Fibroblast of skin of right quadriceps (primary cell): ENCODE measurements at regions not wholly inside any gene's neighbourhood (a gene's known extent, or its start where the extent isn't known, plus 50 kb on each side); places are given as distances from the start of the nearest gene placed in this dataset.

Source experiments
- DNase-seq: peaks from one replicate; pipeline ENCODE4 v3.0.0-alpha.2; 2013

DNA sequence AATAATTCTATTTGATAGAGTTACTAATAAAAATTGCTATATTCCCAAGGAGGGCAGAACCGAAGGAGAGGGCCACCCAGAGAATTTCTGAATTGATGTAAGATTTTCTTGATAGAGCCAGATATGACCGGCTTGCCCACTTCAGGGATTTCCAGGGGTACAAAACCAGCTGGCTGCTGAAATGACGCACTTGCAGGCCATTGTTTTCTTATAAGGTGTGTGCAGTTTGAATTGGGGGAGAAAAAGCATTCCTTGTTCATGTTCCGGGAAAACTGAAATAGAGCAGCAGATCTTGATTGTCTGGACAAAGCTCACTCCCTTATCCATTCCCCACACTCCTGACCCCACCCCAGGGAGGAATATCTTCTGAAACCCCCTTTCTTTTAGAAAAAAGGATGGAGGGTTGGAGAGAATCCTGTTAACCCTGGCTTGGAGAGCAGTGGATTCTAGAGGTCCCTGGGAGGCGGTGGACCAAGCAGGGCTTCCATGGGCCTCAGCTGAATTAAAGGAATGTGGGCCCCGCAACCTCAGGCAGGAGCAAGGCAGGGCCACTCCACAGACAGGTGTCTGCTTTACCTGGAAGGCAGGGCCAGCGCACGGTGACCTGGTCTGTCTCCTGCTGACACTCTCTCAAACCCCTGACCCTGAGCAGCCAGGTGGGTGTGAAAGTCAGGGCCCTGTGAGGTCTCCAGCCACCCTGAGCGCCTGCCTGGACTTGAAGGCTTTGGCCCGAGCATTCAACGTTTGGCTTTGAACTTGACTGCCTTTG lies 96.4 kb downstream of the TMEM170B start:
- no peak for DNase-seq

DNA sequence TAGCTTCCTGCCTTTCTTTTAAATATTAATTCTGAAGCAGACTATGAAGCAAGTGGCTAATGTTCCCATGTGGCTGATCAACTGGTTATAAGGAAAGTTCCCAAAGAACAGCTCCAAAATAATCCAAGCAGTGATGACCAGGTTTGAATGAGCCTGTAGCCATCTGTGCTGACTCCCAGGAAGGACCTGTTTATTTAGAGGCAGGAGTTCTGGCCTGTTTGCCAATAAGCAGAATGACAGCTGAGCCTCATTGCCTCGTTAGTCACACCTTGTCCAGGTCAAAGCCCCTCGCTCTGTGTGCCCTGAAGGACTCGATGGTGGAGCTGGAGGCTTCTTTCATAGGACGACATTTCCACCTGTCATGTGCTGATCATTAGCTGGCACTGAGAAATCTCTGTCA lies 97.4 kb downstream of the TMEM170B start:
- DNase-seq, result no peak

DNA sequence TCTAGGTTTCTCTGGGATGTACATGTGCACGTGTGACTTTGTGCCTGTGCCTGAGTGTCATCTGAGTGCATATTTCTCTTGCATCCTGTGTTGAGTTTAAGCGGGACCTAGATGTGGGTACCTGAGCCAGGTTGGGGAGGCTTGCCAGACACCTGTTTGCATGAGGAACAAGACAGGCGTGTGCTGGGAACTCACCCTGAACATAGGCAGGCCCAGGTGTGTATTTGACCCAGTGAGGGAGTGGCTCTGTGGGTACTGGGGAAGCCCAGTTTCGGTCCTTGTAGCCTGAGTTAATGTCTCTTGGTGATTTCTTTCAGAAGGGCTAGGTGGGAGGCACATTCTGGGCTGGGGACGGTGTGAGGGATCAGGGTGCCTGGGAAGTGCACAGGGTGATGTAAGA lies 98.6 kb downstream of the TMEM170B start:
- DNase-seq, result no peak

DNA sequence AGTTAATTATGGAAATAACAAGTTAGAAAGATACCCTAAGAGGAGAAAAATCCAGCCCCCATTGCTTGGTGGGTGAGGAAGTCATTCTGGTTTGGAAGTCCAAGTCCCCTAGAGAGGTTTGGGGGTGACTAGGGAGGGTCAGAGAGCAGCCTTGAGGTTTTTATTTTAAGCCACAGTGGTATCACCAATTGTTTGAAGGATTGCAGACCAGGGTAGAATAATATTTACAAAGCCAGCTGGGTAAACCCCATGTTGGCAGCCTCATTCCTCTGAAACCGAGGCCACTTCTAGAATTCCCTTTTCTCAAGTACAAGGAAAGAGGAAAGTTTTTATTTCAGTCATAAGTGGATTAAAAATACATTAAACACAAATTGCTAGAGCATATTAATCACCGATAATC lies 99.7 kb downstream of the TMEM170B start:
- DNase-seq, result no peak

DNA sequence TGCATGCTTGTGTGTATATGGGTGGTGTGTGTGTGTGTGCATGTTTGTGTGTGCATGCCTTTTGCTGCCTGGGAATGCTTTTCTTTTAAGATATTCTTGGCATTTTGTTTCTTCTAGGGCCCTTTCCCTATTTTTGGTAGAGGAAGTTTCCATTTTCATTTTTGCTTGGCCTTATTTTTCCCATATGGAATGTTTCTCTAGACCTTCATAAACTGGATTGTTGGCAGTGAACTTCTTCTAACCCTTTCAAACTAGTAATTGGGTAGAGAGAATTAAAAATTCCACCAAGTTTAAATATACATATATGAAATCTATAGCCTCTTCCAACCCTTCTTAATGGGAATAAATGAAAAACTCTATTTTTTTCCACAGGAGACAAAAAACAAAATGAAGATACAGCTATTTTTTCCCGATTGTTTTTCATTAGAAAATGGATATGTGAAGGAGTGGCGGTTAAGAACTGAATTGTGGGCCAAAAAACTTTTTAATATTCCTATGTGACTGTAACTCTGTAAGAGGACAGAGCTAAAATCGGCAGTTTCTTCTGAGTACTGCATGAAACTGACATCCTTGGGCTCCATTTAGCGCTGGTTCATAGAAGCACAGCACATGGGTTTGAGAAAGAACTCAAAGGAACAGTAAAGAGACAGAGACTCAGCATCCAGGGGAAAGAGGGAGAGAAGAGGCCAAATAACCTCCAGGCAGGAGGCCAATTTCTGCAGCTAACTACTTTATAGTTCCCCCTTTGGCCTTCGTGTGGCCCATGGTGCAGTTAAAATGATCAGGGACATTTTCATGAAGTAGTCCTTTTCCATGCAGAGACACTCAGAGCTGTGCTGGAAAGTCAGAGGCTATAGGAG lies 102.1 kb downstream of the TMEM170B start:
- DNase-seq, result no peak

DNA sequence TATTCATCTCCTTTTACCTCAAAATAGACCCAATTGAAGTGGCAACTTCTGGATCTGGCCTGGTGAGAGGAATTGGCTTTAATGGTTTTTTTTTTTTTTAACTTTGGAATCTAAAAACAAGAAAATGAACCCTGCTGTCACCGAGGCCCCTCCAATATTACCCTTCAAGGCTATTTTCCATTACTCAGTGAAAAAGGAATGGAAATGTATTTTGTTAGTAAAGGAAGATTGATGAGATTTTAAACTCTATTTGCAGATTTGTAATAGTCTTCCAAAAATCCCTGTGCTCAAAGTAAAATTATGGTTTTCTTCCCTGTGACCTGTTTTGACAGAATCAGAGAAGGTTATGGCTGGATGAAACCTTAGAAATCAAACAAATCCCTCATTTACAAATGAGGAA lies 102.9 kb downstream of the TMEM170B start:
- no peak for DNase-seq

DNA sequence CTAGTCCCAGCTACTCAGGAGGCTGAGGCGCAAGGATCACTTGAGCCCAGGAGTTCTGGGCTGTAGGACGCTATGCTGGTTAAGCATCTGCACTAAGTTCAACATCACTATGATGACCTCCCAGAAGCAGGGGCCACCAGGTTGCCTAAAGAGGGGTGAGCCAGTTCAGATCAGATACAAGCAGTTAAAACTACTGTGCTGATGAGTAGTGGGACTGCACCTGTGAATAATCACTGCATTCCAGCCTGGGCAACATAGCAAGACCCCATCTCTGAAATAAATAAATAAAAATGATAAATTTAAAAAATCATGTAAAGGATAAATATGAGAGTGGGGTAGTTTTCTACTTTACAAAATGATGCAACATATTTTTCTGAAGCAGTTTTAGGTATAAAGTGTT lies 106.5 kb downstream of the TMEM170B start:
- no peak for DNase-seq

DNA sequence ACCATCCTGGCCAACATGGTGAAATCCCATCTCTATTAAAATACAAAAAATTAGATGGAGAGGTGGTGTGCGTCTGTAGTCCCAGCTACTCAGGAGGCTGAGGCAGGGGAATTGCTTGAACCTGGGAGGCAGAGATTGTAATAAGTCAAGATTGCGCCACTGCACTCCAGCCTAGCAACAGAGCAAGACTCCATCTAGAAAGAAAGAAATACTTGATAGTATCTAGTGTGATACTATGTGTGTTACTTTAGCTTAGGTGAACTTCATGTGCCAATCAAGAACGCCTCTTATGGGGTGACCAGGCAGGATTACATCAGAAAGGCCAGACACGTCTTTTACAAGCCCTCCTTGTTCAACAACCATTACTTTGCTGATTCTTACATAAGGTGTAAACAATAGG lies 107.1 kb downstream of the TMEM170B start:
- DNase-seq, result no peak

DNA sequence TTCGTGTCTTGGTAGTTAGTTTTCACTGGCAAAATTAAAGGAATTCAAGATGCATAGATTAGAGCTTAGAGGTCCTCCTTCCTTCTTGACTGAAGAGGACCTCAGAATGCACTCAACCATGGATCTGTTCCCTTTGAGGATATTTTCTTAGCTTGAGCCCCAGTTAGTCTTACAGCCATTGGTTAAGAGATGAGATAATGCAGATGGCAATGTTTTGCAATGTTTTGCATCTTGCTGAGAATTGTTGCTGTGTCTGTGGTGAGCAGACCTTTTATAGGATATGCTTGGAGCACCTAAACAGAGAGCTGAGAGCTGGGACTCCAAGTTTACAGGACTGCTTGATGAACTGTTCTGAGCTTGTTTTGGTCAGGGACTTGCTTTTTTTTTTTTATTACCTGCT lies 107.5 kb downstream of the TMEM170B start:
- DNase-seq, result peak; percentile 39

DNA sequence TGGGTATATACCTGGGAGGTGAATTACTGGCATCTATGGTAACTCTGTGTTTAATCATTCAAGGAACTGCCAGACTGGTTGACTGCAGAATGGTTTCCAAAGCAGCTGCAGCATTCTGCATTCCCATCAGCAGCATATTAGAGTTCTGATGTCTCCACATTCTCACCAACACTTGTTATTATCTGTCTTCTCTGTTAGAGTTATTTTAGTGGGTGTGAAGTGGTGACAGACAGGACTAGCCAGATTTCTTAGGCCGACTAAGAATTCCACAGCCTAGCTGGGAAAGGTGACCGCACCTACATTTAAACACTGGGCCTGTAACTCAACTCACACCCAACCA lies 110.9 kb downstream of the TMEM170B start:
- DNase-seq, result no peak

DNA sequence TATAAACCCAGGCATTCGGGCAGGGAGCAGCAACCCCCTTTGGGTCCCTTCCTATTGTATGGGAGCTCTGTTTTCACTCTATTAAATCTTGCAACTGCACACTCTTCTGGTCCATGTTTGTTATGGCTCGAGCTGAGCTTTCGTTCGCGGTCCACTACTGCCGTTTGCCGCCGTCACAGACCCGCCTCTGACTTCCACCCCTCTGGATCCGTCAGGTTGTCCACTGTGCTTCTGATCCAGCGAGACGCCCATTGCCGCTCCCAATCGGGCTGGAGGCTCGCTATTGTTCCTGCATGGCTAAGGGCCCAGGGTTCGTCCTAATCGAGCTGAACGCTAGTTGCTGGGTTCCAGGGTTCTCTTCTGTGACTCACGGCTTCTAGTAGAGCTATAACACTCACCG lies 111.3 kb downstream of the TMEM170B start:
- DNase-seq, result no peak

DNA sequence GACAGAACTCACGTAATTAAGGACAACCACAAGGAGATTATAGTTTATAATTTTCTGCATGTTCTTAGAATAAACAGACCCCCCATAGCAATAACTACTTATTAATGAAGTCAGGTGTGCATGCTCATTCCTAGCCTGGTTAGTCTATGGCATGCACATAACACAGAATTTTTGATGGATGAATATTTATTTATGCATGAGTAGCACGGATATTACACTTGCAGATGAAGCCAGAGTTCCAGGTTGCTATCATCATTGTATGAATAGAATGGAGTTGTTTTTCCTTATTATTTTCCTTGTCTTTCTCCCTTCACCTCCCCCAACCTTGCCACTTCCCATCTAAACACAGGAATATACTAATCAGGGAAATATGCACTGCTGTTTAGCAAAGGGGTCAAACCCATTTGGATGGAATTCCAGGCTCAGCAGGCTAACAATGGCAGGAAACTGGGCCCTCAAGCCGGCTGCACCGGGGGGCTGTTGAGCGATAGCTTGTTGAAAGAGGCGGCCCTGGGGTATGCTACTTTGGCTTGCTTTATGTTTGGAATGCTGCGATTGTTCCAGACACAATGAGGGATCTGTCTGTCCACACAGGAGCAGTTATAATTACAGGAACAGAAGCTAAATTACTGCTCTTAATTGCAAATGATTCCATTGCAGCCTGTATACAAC lies 112.6 kb downstream of the TMEM170B start:
- DNase-seq, result peak; percentile 91

DNA sequence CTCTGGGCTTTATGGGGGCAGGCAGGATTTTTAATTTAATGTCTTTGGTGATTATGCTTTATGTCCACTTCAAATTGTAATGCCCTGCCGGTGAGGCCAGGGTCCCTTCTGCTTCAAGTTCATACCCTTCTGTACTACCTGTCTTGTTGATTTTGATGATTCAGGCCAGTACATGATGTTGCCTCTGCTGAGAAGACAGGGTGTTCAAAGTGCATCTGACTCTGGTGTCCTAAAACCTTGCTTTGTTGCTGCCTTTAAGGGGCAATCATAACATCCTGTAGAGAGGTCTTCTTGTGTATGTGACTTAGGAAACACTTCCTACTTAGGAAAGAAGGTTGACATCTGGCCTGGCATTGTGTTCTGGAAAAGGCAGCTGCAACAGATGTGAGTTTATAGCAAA lies 113.2 kb downstream of the TMEM170B start:
- peak; percentile 6 for DNase-seq

DNA sequence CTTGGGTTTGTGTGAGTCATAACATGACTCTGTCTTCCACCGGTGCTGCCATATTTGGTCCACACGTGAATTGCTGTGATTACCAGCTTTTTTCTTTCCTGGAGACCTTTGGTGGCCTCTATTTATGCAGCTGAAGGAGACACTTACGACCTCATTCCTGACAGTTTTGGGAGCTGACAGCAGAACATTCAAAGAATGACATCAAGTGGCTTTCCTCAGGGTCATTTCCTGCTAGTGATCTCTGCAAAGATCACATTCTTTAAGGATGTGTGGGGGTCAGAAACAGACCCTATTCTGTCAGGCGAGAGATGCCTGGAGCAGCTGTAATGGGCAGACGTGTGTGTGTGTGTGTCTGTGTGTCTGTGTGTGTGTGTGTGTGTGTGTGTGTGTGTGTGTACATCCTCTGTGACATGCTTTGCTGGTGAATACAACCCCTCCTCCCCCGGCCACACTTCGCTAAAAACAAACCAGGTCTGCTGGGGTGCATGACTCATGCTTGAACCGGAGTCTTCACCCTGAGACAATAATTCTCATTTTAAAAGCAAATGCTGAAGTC lies 115.6 kb downstream of the TMEM170B start:
- DNase-seq, result peak; percentile 97

DNA sequence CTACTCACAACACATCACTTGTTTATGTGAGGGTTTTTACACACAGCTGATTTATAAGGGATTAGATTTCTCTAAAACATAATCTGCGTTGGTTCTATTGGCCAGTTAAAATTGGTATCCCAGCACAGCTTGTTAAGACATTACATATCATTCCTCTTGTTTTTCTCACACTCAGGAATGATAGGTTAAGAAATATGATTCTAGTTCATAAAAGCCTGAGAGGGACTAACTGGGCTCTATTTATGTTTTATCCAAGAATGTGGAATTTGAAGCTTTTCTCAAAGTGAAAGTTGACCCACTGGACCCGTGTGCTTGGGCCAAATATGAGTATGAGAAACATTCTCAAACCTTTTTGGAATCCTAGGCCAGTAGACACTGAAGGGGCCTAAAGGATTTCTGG lies 117.3 kb downstream of the TMEM170B start:
- DNase-seq, result peak; percentile 61

DNA sequence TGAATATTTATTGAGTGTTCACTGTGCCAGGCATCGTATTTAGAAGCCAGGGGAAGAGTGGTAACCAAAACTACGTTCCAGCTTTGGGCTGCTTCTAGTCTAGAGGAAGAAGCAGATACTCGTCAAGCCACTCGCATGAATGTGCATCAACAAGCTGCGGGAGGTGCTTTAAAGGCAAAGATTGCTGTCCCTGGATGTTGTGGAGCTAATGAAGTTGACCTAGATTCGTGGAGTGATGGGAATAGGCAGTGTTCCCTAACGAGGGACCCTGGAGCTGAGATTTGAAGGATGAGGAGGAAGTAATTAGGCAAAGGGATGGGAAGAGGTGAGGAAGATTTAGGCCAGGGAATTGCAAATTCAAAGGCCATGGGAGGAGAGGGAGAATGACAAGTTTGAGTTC lies 118.9 kb downstream of the TMEM170B start:
- DNase-seq, result no peak

DNA sequence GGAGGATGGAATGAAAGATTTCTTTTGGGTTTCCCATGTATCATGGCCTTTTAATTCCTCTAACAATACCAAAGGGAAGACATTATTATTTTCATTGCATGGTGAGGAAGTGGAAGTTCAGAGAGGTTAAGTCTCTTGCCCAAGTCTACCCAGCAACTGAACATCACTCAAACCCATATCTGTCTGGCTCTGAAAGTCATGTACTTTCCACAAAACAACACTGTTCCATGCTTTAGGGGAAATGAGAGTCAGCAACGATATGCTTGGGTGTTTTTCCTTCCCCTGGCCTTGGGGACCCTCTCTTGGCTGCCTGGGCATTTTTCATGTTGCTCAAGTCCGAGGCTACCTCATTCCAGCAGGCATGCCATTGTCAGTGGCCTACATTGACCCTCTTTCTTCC lies 118.8 kb downstream of the ADTRP start:
- no peak for DNase-seq

DNA sequence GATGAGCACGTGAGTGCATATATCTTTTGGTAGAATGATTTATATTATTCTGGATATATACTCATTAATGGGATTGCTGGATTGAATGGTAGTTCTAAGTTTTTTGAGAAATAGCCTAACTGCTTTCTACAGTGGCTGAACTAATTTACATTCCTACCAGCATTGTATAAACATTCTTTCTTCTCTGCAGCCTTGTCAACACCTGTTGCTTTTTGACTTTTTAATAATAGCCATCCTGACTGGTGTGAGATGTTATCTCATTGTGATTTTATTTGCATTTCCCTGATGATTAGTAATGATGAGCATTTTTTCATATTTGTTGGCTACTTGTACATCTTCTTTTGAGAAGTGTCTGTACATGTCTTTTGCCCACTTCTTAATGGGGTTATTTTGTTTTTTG lies 116.3 kb downstream of the ADTRP start:
- DNase-seq, result no peak

DNA sequence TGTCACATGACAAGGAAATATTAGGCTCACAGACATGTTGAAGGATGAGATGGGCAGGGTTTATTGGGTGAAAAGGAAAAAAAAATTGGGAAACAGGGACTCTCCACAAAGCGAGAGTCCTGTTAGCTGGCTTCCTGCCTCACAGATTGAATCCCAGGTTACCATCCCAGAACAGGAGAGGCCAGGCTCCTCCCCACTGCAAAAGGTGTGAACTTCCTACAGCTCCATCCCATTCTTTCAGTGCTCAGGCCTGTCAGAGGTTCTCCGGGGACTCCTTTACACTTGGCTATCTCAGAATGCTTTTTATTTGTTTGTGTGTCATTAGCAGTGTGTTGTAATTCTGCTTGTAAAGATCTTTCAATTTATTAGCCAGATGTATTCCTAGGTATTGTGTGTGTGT lies 115.1 kb downstream of the ADTRP start:
- no peak for DNase-seq
